HG02943 (cell line): ENCODE measurements at regions not wholly inside any gene's neighbourhood (a gene's known extent, or its start where the extent isn't known, plus 50 kb on each side); places are given as distances from the start of the nearest gene placed in this dataset.

Experiments used
- ATAC-seq: cut with Tn5 transposase; IDR thresholded peaks from one replicate; pipeline ENCODE4 v1.9.1; 2021; ENCODE audit warnings: mild to moderate bottlenecking, low read depth, moderate library complexity; ENCODE audit not compliant: unreplicated experiment

- ATAC-seq = no peak
These were observed 367.6 kb upstream of the DAB1 start for GRCh38 chr1:57791497-57791896.

- ATAC-seq = no peak
These were observed 366.1 kb upstream of the DAB1 start for GRCh38 chr1:57789936-57790335.

DNA sequence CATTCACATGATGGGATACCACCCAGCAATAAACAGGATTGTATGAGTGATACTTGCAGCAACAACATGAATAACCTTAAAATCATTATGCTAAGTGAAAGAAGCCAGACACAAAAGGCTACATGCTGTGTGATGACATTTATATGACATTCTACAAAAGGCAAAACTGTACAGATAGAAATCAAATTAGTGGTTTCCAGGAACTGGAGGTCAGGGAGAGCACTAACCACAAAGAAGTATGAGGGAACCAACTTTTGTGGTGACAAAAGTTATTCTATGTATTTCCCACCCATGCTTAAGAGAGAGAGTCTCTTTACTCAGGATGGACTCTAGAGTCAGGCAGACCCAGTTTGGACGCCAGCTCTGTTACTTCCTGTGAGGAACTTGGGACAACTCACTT lies 364.5 kb upstream of the DAB1 start:
- no peak for ATAC-seq

- no peak for ATAC-seq
These were observed 360.5 kb upstream of the DAB1 start for GRCh38 chr1:57784356-57784755.

DNA sequence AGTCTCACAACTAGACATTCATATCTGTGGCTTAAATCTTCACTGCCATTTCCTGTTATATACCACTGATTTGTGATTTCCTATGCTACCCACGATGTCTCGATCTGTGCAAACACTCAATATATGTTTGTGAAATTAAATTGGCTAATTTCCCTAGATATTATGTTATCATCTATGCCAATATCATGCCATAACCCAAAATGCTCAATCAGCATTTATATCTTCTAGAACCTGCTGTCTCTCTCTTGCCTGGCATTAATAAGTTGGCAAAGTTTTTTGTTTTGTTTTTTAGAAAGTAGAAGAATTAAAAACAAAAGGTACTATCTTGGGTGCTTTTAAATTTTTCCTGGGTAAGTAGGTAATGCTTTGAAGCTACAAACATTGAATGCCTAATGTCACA lies 358.5 kb upstream of the DAB1 start:
- no peak for ATAC-seq

GRCh38 chr1:57772580-57773195 lies 348.8 kb upstream of the DAB1 start:
- ATAC-seq = no peak

DNA sequence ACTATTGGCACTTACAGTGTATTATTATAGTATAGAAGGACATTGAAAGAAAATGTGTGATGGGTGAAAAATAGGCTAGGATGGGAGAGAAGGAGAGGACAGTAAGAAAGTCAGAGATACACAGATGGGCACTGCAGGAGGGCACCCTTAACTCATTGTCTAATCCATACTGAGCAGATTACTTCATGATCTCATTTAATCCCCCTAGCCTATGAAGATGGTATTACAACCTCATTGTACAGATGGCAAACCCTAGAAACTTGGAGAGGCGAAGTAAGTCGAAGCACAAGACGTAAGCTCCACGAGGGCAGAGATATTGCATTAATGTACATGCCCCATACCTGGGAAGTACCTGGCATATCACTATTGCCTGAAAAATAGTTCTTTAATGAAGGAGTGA lies 346.9 kb upstream of the DAB1 start:
- ATAC-seq = no peak

GRCh38 chr1:57770236-57770635 lies 346.4 kb upstream of the DAB1 start:
- no peak for ATAC-seq

- ATAC-seq = no peak
These were observed 337.8 kb upstream of the DAB1 start for GRCh38 chr1:57761628-57762027.

GRCh38 chr1:57752843-57753242 lies 329.0 kb upstream of the DAB1 start:
- no peak for ATAC-seq

GRCh38 chr1:57748719-57749118 lies 324.9 kb upstream of the DAB1 start:
- ATAC-seq = no peak

DNA sequence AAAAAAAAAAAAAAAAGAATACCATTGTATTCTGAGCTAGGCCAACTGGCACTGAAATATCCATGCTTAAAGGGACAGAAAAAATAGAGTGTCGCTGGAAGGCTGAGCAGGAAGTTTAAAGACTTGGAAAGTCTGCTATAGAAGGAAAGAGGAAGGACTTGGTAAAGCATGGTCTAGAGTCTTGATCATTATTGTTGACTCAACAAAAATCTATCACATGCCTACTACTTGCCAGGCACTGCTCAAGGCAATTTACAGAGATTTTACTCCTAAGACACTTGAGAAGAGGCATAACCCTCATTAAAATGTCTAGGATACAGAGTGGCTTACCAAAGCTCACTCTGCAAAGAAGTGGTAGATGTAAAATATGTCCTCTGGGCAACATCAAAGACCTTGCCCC lies 324.0 kb upstream of the DAB1 start:
- no peak for ATAC-seq

- no peak for ATAC-seq
These were observed 317.7 kb upstream of the DAB1 start for GRCh38 chr1:57741521-57741920.

GRCh38 chr1:57736940-57737339 lies 313.1 kb upstream of the DAB1 start:
- ATAC-seq = no peak

DNA sequence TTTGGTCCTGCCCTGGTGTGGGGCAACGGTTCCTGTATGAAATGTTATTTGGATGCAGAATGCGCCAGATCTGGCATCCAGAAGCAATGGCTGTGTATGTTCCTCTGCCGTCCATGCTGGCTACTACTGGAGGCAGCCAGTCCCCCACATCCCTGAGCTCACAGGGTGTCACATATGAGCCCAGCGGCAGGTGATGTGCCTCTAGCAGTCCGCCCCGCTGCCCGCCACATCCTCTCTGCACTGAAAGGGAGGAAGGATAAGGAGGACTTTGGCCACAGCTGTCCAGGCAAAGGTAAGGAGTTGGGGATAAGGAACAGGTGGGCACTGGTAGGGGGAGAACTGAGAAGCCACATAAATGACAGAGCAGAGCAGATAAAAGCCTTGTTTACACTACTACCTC lies 305.3 kb upstream of the DAB1 start:
- ATAC-seq = no peak

GRCh38 chr1:57727121-57727520 lies 303.3 kb upstream of the DAB1 start:
- no peak for ATAC-seq

DNA sequence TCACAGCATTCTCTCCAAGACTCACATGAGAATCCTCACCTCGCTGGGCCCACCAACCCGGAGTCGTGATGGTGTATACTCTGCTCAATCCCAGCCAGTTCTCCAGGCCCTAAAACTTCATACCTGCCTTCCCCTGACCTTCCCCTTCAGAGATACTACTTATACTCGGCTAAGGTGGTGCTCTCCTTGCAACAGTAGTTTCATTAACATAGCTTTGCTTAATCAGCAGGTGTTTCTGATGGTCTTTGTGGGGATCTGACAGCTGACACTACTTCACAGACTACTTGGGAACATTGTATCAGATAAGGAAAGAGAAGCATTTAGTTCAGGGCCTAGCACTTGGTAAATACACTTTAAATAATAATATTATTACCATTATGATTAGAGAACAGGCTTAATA lies 301.5 kb upstream of the DAB1 start:
- ATAC-seq = no peak

GRCh38 chr1:57724535-57724934 lies 300.7 kb upstream of the DAB1 start:
- ATAC-seq = no peak

DNA sequence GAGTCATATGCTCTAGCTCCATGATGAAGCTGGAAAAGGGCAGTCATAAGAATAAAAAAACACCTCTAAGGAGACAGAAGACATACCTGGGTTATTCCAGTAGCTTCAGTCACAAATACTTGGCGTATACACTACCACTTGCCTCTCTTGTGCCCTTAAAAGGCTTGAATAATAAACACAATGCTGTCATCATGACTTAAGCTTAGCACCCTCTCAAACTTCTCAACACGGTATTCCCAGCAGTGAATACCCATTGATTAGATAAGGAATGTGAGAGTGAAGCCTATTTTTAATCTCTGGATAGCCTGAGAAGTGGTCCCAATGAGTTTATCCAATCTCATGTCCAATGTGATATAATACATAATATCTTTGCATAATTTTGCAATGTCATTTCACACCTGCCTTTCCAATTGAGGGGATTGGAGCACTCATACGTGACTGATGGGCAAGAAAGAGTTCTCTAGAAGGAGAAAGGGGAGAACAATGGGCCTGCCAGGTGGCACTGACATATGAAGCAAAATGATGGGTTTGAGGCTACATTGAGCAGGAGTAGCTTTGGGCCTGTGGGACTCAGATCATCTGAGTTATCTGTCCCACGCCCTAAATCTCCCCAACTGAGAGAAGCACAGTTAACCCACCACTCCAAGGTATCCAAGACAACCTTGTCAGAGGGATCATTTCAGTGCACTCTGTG lies 298.6 kb upstream of the DAB1 start:
- no peak for ATAC-seq

DNA sequence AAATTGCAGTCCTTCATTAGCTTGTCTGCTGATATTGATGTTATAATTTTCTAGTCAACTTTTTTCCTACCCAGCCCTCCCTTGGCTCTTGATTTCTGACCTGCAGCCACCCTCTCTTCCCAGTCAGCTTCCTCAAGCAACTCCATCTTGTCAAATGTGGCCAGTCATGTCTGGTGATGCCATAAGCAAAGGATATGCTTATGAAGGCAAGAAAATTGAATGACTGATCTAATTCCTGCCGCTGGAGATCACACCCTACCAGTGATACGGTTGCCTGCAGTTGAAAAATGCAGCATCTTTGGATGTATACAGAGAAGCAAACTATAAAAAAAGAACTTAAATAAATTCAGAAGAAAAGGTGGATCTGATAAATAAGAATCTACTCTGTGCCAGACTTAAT lies 297.1 kb upstream of the DAB1 start:
- ATAC-seq = no peak

GRCh38 chr1:57719274-57719673 lies 295.4 kb upstream of the DAB1 start:
- ATAC-seq = no peak

DNA sequence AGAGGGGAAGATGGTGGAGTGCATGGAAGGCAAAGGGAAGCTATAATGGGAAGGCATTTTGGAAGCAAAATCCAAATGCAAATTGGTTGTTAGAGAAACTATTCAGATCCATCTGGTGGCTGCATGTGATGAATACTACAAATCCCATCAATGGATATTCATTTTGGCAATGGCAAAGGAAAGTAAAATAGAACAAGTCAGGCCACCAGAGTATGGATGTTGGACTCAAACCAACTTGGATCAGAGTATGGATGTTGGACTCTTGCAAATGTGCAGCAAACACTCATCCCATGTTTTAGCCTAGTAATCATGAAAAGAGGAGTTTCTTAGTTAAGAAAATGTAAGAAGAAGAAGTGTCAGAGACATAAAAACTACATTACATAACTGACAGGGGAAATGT lies 289.6 kb upstream of the DAB1 start:
- no peak for ATAC-seq

GRCh38 chr1:57712846-57713245 lies 289.0 kb upstream of the DAB1 start:
- ATAC-seq = no peak
